Endodermal cell (in vitro differentiated cells): ENCODE measurements at regions not wholly inside any gene's neighbourhood (a gene's known extent, or its start where the extent isn't known, plus 50 kb on each side); places are given as distances from the start of the nearest gene placed in this dataset.

ENCODE experiments used
- DNase-seq: peaks from one replicate; pipeline ENCODE4 v3.0.0-alpha.2; 2017
- H3K27ac ChIP-seq: 2 replicates; pipeline ENCODE4 v1.5.1; 2013; ENCODE audit warnings: mild to moderate bottlenecking, low read depth, low read length, moderate library complexity
- H3K27me3 ChIP-seq: 2 replicates; pipeline ENCODE4 v1.6.1; 2013; ENCODE audit warnings: mild to moderate bottlenecking, low read length, moderate library complexity; ENCODE audit not compliant: insufficient read depth, control insufficient read depth, poor library complexity, severe bottlenecking
- H3K36me3 ChIP-seq: 2 replicates; pipeline ENCODE4 v1.7.0; 2013; ENCODE audit warnings: mild to moderate bottlenecking, low read length, moderate library complexity; ENCODE audit not compliant: control insufficient read depth, insufficient read depth
- H3K4me1 ChIP-seq: one replicate; pipeline ENCODE4 v1.7.0; 2013; ENCODE audit warnings: low read length; ENCODE audit not compliant: control insufficient read depth, insufficient read depth
- H3K4me3 ChIP-seq: 2 replicates; pipeline ENCODE4 v1.5.1; 2013; ENCODE audit warnings: mild to moderate bottlenecking, low read length, moderate library complexity
- H3K9ac ChIP-seq: 2 replicates; pipeline ENCODE4 v1.6.1; 2013; ENCODE audit warnings: mild to moderate bottlenecking, low read length, moderate library complexity; ENCODE audit not compliant: poor library complexity, severe bottlenecking; ENCODE audit errors: extremely low read depth
- H3K9me3 ChIP-seq: 2 replicates; pipeline ENCODE4 v1.6.1; 2013; ENCODE audit warnings: mild to moderate bottlenecking, low read length, moderate library complexity; ENCODE audit not compliant: control insufficient read depth
- H3K27ac Mint-ChIP-seq: 2 replicates; pipeline ENCODE4 v1.8.0; 2020; ENCODE audit warnings: mixed read lengths
- H3K27me3 Mint-ChIP-seq: 2 replicates; pipeline ENCODE4 v1.8.0; 2021; ENCODE audit warnings: mild to moderate bottlenecking, mixed read lengths; ENCODE audit not compliant: insufficient read depth
- H3K36me3 Mint-ChIP-seq: 2 replicates; pipeline ENCODE4 v1.8.0; 2020; ENCODE audit warnings: low read depth, mixed read lengths
- H3K4me1 Mint-ChIP-seq: 2 replicates; pipeline ENCODE4 v1.8.0; 2020; ENCODE audit warnings: mixed read lengths
- H3K4me3 Mint-ChIP-seq: 2 replicates; pipeline ENCODE4 v1.8.0; 2020; ENCODE audit warnings: mild to moderate bottlenecking, moderate library complexity, mixed read lengths
- H3K9me3 Mint-ChIP-seq: 2 replicates; pipeline ENCODE4 v1.8.0; 2020; ENCODE audit warnings: mild to moderate bottlenecking, mixed read lengths
- WGBS, 2 experiments: methylation state at CpG; one replicate each; pipeline versions ENCODE4 v1.1.5 to v1.1.7; 2013; ENCODE audit warnings: missing lambda C conversion rate in 2 of 2, mixed read lengths in 1 of 2; ENCODE audit not compliant: insufficient coverage in 1 of 2, insufficient read length in 1 of 2; 5-methylcytosine and 5-hydroxymethylcytosine counted together
- TF ChIP-seq, protein P1 (sequence below): fragments of 200-600 bp; sonication (generic); conservative IDR thresholded peaks from 2 replicates; pipeline ENCODE4 v1.5.0; 2021; ENCODE audit warnings: antibody characterized with exemption, mild to moderate bottlenecking

- no peak for DNase-seq
- no peaks in the 10 kb centered on the region for H3K36me3 Mint-ChIP-seq
- TF ChIP-seq, protein P1, sequence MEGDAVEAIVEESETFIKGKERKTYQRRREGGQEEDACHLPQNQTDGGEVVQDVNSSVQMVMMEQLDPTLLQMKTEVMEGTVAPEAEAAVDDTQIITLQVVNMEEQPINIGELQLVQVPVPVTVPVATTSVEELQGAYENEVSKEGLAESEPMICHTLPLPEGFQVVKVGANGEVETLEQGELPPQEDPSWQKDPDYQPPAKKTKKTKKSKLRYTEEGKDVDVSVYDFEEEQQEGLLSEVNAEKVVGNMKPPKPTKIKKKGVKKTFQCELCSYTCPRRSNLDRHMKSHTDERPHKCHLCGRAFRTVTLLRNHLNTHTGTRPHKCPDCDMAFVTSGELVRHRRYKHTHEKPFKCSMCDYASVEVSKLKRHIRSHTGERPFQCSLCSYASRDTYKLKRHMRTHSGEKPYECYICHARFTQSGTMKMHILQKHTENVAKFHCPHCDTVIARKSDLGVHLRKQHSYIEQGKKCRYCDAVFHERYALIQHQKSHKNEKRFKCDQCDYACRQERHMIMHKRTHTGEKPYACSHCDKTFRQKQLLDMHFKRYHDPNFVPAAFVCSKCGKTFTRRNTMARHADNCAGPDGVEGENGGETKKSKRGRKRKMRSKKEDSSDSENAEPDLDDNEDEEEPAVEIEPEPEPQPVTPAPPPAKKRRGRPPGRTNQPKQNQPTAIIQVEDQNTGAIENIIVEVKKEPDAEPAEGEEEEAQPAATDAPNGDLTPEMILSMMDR = no peak
Observed at GRCh38 chr5:2169850-2170760, 287.4 kb upstream of the IRX4 start.

DNA sequence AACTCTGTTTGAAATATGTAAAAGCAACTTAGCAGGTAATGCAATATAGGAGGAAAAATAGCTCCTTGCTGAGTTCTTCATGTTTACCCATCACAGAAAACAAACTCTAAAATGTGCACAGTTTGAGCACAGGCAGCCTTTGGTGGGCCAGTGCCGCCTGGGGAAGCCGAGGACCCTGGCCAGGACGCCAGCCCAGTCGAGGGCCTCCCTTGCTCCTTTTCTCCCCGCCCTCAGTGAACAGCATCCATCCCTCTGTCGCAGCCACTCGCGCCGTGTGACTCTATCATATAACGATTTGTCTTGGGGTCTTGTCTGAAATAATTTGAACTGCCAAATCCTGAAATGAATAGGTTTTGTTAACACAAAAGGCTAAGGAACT, 286.7 kb upstream of the IRX4 start:
- Histone ChIP-seq H3K4me3 (no peak overlapping the region), H3K36me3 (no peaks in the 10 kb centered on the region), H3K27ac (peak overlapping the region; percentile 84), H3K9me3 (no peaks in the 10 kb centered on the region), H3K4me1 (no peaks in the 10 kb centered on the region), H3K9ac (no peak overlapping the region), H3K27me3 (no peaks in the 10 kb centered on the region)
- H3K27me3 Mint-ChIP-seq = peaks cover 12% of the 10 kb centered on the region
- H3K4me1 Mint-ChIP-seq = peaks cover 7% of the 10 kb centered on the region
- no peaks in the 10 kb centered on the region for H3K9me3 Mint-ChIP-seq
- no peak overlapping the region for H3K27ac Mint-ChIP-seq
- H3K36me3 Mint-ChIP-seq = no peaks in the 10 kb centered on the region
- TF ChIP-seq, protein P1 = no peak
- 70 to 92% methylated on average over 7 to 10 of the region's 10 CpGs for WGBS, 2 experiments
- no peak for DNase-seq
- H3K4me3 Mint-ChIP-seq = no peak overlapping the region

More at GRCh38 chr5:2169850-2170760, 287.4 kb upstream of the IRX4 start:
- Mint-ChIP-seq H3K9me3 (no peaks in the 10 kb centered on the region), H3K4me1 (peaks cover 2% of the 10 kb centered on the region), H3K4me3 (no peak overlapping the region), H3K27ac (no peak overlapping the region), H3K27me3 (peaks cover 10% of the 10 kb centered on the region)
- Histone ChIP-seq H3K27ac (peak overlapping the region; percentile 84), H3K9me3 (no peaks in the 10 kb centered on the region), H3K36me3 (no peaks in the 10 kb centered on the region), H3K4me3 (no peak overlapping the region), H3K9ac (no peak overlapping the region), H3K4me1 (no peaks in the 10 kb centered on the region), H3K27me3 (no peaks in the 10 kb centered on the region)
- 87 to 92% methylated on average over 15 to 47 of the region's 47 CpGs for whole genome bisulfite sequencing, 2 experiments

- peaks cover 17% of the 10 kb centered on the region for H3K27me3 Mint-ChIP-seq
- no peak overlapping the region for H3K4me3 Mint-ChIP-seq
- H3K27ac Mint-ChIP-seq = no peak overlapping the region
- peaks cover 13% of the 10 kb centered on the region for H3K4me1 Mint-ChIP-seq
- WGBS, 2 experiments = 89 to 93% methylated on average over 7 to 24 of the region's 24 CpGs
- Histone ChIP-seq H3K9ac (no peak overlapping the region), H3K36me3 (no peaks in the 10 kb centered on the region), H3K4me1 (no peaks in the 10 kb centered on the region), H3K4me3 (no peak overlapping the region), H3K27me3 (no peaks in the 10 kb centered on the region), H3K27ac (peak overlapping the region; percentile 84), H3K9me3 (no peaks in the 10 kb centered on the region)
- TF ChIP-seq, protein P1 = no peak
- no peaks in the 10 kb centered on the region for H3K36me3 Mint-ChIP-seq
- DNase-seq = no peak
- H3K9me3 Mint-ChIP-seq = no peaks in the 10 kb centered on the region
Observed at GRCh38 chr5:2168601-2169429, 286.1 kb upstream of the IRX4 start.
